ENCODE measurements at regions not wholly inside any gene's neighbourhood (a gene's known extent, or its start where the extent isn't known, plus 50 kb on each side); places are given as distances from the start of the nearest gene placed in this dataset.

GRCh38 chr16:52630711-52631110 is 83.8 kb upstream of the TOX3 start:
- TF ChIP-seq CTCF (IDR thresholded peaks at IDR 0.05) (no peak), POLR2A (IDR thresholded peaks at IDR 0.05; ENCODE audit: low read depth) (no peak), POLR2AphosphoS5 (IDR thresholded peaks at IDR 0.05) (no peak)
